ENCODE measurements at regions not wholly inside any gene's neighbourhood (a gene's known extent, or its start where the extent isn't known, plus 50 kb on each side); places are given as distances from the start of the nearest gene placed in this dataset.

GRCh38 chr12:93204896-93205295 is 172.8 kb upstream of the NUDT4 start:
- TF ChIP-seq CTCF (conservative IDR thresholded peaks at IDR 0.05) (no peak), EZH2 (IDR thresholded peaks at IDR 0.05; ENCODE audit: low read depth) (no peak)
